Chondrocyte (in vitro differentiated cells): ENCODE measurements at regions not wholly inside any gene's neighbourhood (a gene's known extent, or its start where the extent isn't known, plus 50 kb on each side); places are given as distances from the start of the nearest gene placed in this dataset.

ENCODE experiments used
- DNase-seq: peaks from one replicate; pipeline ENCODE4 v3.0.0; 2021; ENCODE audit warnings: mixed read lengths, low spot score
- H3K27ac Mint-ChIP-seq: one replicate; pipeline ENCODE4 v1.8.0; 2021; ENCODE audit warnings: mild to moderate bottlenecking, moderate library complexity, mixed read lengths; ENCODE audit not compliant: unreplicated experiment
- H3K27me3 Mint-ChIP-seq: 2 replicates; pipeline ENCODE4 v1.8.0; 2021; ENCODE audit warnings: low read depth, mixed read lengths
- H3K36me3 Mint-ChIP-seq: 2 replicates; pipeline ENCODE4 v1.8.0; 2021; ENCODE audit warnings: low read depth, mixed read lengths
- H3K4me1 Mint-ChIP-seq: 2 replicates; pipeline ENCODE4 v1.8.0; 2021; ENCODE audit warnings: low read depth, mild to moderate bottlenecking, mixed read lengths
- H3K4me3 Mint-ChIP-seq: one replicate; pipeline ENCODE4 v1.8.0; 2021; ENCODE audit warnings: mild to moderate bottlenecking, moderate library complexity, mixed read lengths; ENCODE audit not compliant: unreplicated experiment
- H3K9me3 Mint-ChIP-seq: 2 replicates; pipeline ENCODE4 v1.8.0; 2021; ENCODE audit warnings: low read depth, mixed read lengths
- TF ChIP-seq, protein P1 (sequence below): fragments of 200-600 bp; sonication (generic); IDR thresholded peaks from 2 replicates; pipeline ENCODE4 v1.5.0; 2021; ENCODE audit warnings: antibody characterized with exemption, mild to moderate bottlenecking, moderate library complexity

DNA sequence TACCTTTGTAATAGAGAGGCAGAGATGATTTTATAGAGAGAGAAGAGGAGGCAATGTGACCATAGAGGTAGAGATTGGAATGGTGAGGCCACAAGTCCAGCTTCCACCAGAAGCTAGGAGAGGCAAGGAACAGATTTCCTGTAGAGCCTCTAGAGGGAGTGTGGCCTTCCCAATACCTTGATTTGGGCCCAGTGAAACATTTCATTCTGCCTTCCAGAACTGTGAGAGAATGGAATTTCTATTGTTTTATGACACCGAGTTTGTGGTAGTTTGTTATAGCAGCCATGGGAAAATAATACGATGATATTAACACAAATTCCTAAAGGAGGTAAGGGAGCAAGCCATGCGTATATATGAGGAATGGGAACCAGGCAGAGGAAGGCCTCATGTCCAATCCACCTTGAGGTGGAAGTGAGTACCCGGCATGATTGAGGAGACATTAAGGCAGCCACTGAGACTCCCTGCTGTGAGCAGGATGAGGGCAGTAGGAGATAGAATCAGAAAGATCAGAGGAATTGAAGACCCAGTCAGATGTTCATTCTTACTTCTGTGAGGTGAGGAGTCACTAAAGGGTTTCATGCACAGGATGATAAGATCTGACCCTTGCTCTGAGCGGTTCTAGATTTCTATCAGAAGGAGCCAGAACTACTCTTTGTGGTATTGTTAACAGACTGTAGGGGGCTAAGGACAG lies 636.3 kb upstream of the IMPG1 start:
- no peak overlapping the region for H3K4me3 Mint-ChIP-seq
- no peaks in the 10 kb centered on the region for H3K4me1 Mint-ChIP-seq
- H3K27me3 Mint-ChIP-seq = no peaks in the 10 kb centered on the region
- no peak overlapping the region for H3K27ac Mint-ChIP-seq
- H3K9me3 Mint-ChIP-seq = no peaks in the 10 kb centered on the region
- H3K36me3 Mint-ChIP-seq = no peaks in the 10 kb centered on the region
- DNase-seq = no peak
- TF ChIP-seq, protein P1, sequence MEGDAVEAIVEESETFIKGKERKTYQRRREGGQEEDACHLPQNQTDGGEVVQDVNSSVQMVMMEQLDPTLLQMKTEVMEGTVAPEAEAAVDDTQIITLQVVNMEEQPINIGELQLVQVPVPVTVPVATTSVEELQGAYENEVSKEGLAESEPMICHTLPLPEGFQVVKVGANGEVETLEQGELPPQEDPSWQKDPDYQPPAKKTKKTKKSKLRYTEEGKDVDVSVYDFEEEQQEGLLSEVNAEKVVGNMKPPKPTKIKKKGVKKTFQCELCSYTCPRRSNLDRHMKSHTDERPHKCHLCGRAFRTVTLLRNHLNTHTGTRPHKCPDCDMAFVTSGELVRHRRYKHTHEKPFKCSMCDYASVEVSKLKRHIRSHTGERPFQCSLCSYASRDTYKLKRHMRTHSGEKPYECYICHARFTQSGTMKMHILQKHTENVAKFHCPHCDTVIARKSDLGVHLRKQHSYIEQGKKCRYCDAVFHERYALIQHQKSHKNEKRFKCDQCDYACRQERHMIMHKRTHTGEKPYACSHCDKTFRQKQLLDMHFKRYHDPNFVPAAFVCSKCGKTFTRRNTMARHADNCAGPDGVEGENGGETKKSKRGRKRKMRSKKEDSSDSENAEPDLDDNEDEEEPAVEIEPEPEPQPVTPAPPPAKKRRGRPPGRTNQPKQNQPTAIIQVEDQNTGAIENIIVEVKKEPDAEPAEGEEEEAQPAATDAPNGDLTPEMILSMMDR = no peak

DNA sequence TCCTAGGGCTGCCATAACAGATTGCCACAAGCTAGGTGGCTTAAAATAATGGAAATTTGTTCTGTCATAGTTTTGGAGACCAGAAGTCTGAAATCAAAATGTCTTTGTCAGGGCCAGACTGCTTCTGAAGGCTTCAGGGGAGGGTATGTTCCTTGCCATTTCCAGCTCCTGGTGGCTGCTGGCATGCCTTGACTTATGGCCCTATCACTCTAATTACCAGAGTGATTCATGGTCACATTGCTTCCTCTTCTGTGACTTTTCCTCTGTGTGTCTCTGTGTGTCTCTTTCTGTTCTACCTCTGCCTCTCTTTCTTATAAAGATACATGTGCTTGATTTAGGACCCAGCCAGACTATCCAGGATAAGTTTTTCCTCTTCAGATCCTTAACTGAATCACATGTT lies 635.2 kb upstream of the IMPG1 start:
- Mint-ChIP-seq H3K27me3 (no peaks in the 10 kb centered on the region), H3K27ac (no peak overlapping the region), H3K4me3 (no peak overlapping the region), H3K36me3 (no peaks in the 10 kb centered on the region), H3K9me3 (no peaks in the 10 kb centered on the region), H3K4me1 (no peaks in the 10 kb centered on the region)
- no peak for DNase-seq
- TF ChIP-seq, protein P1 = no peak

DNA sequence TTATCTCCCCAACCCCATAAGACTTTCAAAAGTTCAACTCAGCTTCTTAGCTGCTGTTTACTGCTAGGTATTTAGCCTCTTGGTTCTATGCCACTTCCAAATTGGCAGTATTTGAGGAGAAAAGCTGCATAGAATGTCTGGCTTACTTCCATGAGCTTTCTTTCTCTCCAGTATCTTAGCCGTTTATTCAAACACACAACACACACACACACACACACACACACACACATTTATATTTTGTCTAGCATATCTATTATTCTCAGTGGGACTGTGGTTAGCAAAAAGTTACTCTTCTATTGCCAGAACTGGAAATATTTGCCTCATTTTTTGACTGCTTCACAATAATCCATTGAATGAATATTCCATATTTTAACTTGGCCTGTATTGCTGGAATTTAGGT lies 634.2 kb upstream of the IMPG1 start:
- TF ChIP-seq, protein P1 = no peak
- no peak overlapping the region for H3K4me3 Mint-ChIP-seq
- no peaks in the 10 kb centered on the region for H3K36me3 Mint-ChIP-seq
- H3K4me1 Mint-ChIP-seq = no peaks in the 10 kb centered on the region
- no peaks in the 10 kb centered on the region for H3K27me3 Mint-ChIP-seq
- no peaks in the 10 kb centered on the region for H3K9me3 Mint-ChIP-seq
- no peak overlapping the region for H3K27ac Mint-ChIP-seq
- DNase-seq = no peak

DNA sequence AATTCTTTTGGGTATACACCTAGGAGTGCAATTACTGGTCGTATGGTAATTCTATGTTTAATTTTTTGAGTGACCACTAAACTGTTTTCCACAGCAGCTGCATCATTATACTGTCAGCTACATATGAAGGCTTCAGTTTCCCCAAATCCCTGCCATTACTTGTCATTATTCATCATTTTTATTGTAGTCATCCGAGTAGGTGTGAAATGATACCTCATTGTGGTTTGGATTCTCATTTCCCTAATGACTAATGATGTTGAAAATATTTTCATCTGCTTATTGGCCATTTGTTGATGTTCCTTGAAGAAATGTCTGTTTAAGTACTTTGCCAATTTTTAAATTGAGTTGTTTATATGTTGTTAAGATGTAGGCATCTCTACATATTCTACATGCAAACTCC lies 633.6 kb upstream of the IMPG1 start:
- Mint-ChIP-seq H3K27ac (no peak overlapping the region), H3K4me3 (no peak overlapping the region), H3K9me3 (no peaks in the 10 kb centered on the region), H3K27me3 (no peaks in the 10 kb centered on the region), H3K4me1 (no peaks in the 10 kb centered on the region), H3K36me3 (no peaks in the 10 kb centered on the region)
- no peak for DNase-seq
- TF ChIP-seq, protein P1 = no peak

DNA sequence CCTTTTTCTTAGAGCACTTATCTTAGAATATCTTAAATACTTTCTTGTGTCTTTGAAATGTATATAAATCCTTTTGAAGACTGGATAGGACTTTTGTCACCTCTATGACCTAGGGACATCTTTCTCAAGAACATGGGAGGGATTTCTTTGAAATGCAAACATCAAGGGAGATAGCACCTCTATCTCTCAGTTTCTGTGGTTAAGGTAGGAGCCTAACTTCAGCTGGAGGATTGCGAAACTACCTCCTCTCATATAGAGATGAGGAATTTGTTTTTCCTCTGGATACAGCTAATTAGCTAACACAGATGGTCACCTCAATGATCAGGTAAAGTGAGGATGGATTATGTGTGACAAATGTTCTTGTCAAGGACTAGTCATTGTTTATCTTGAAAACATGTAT lies 631.3 kb upstream of the IMPG1 start:
- TF ChIP-seq, protein P1 = no peak
- no peak for DNase-seq
- Mint-ChIP-seq H3K27me3 (no peaks in the 10 kb centered on the region), H3K4me3 (no peak overlapping the region), H3K4me1 (no peaks in the 10 kb centered on the region), H3K36me3 (no peaks in the 10 kb centered on the region), H3K27ac (no peak overlapping the region), H3K9me3 (no peaks in the 10 kb centered on the region)
